SW 1271 (cell line): ENCODE measurements at regions not wholly inside any gene's neighbourhood (a gene's known extent, or its start where the extent isn't known, plus 50 kb on each side); places are given as distances from the start of the nearest gene placed in this dataset.
A peak's percentile ranks its signal among the peaks of the same experiment; 100 is the strongest.

ENCODE experiments used
- DNase-seq, 2 experiments: peaks; one replicate each; lab custom pipeline; 2025; lab: John Stamatoyannopoulos, UW

DNA sequence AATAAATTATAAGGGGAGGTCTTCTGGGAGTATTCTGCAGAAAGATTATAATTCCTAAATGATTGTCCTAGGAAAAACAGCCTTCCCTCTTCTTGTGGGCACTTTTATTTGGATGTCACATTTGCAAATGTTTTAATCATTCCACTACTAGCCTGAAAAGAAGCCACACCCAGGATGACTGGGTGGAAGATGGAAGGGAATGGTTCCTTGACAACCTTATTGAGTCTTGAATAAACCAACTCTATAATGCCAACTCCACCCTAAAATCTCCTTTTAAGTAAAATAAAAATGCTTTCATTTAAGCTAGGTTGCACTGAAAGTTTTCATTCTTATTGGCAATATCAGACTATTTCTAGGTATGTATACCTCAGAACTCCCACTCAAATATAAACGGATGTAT is 494.6 kb downstream of the RFC3 start:
- DNase-seq = no peak

DNA sequence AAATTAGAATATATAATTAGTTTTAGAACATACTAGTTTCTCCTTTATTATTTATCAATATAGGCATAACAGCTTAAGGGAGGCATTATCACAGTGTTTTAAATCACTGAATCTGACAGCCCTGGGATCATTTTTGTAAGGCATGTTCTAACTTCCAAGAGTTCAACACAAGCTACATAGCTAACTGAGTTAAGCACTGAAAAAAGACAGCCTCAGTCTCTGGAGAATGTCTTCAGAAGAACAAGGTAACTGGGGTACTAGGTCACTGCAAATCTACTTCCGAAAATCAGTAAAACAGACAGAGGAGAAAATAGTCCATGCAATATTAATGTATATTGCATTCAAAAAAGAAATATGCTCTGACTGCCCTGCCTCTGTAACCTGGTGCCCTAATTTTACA is 502.1 kb downstream of the RFC3 start:
- DNase-seq = no peak

DNA sequence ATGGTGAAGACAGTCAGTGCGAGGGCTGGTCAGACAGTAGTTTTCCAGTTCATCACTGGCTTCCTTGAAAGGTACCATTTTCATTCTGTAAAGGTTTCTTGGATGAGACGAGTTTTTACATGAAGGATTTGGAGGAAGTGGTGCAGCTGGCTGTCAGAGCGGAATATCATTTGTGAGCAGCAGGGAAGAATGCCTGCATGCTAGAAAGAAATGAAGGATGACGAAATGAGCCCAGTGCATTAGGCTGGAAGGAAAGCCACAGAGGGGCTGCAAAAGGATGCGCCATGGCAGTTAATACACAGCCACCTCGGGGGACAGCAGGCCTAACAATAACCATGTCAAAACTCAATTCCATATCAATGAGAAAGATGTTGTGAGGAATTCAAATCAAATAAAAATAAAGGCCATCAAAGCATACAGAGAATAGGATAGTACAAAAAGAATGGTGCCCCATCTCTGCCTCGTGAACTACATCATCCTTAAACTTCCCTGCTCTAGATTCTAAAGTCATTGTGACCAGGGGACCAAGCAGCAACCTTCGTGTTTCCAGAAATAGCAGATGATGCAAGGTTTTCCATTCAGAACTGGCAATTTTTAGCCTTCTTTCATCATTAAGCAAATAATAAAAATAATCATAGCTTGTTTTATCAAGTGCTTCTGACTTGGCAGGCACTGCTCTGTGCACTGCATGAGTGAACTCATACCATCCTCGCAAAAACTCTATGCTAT is 504.2 kb downstream of the RFC3 start:
- no peak for DNase-seq

- DNase-seq = no peak
These were observed 504.8 kb downstream of the RFC3 start for GRCh38 chr13:34322743-34323074.

GRCh38 chr13:34335014-34336007 is 517.4 kb downstream of the RFC3 start:
- peak in 1 of 2 experiments; percentile 23 for DNase-seq

DNA sequence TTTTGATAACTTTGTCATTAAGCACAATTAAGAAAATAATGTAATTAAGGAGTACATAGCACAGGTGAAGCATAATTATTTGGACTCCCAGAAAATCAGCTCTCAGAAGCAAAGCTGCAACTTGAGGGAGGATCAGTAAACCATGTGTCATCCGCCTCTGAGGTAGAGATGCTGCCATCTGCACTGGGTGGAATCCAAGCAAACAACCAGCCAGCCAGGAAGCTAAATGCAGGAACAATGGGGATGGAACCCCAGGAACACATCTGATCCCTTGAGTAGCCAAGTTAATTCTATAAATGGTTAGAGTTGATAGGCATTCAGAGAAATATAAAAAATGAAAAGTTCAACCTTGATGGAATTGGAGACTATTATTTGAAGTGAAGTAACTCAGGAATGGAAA is 520.2 kb downstream of the RFC3 start:
- no peak for DNase-seq

DNA sequence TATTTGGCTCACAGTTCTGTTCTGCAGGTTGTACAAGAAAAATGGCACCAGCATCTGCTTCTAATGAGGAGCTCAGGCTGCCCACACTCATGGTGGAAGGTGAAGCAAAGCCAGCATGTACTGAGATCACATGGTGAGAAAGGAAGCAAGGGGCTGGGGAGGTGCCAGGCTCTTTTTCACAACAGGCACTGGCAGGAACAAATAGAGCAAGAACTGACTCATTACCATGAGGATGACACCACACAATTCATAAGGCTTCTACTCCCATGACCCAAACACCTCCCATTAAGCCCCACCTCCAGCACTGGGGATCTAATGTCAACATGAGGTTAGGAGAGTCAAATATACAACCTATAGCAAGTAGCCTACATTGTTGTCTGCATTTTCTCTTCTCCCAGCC is 522.6 kb downstream of the RFC3 start:
- no peak for DNase-seq

DNA sequence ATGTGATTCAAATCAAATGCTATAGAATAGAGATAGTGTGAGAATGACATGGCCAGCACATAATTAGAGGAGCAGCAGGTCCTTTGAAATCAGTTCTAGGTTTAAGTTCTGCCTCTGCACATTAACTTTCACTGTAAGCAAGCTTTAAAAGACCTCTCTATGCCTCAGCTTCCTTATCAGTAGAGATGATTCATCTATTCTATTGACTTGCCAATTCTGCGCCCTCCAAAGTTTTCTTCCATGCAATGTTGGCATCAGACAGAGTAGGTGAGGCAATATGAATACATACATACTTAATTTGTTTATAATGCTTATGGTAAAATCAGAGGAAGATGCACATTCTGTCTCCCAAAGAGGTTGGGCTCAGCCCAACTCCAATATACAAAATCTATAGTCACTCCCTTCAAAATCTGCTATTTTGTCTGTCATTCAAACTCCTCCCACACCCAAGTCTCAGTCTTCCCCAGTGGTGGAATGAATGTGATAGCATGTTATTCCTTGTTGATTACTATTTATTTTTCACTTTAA is 525.5 kb downstream of the RFC3 start:
- DNase-seq = no peak

DNA sequence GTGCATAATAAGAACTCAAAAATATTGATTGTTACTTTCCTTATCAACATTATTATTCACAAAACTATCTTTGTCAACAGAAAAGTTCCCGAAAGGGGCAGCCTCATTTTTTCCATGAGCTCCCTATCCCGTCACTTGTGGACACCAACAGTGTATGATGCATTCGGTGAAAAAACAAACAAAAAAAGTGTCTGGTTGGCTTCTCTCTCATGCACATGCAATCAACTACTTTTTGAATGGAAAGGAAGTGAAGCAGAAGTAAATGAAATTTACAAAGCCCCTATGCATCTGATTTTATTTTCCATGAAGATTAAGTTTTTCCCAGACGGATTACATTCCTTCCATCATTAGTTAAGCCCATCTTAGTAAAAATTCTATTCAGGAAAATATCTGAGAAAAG is 526.9 kb downstream of the RFC3 start:
- DNase-seq = no peak

DNA sequence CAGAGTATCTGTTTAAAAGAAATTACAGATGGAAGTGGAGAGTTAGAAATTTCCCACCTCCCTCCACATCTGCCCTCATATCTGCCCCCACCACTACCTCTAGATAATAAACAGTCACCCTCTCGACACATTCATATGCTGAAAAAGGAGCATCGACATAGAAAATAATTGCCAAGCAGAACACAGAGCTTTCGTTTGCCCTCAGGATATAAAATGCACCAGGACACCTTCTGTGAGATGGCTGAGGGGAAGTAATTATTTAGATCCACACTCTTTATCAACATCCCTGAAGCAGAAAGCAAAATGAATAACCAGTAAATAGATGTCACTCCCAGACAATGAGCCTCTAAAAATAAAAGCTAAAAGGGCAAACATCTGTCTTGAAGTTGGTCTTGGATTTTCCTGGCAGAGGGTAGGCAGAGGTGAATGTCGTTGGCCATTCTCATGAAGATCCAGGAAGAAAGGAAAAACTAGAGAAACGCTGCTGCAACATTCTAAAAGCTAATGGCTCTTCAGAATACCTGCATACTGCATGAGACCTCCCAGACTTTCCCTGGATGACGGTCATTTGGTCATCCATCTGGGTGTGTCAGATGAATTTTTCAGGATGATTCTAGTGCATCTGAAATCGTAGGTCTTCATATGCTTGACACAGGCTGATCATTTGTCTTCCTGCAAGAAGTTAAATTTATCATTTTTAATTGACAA is 527.5 kb downstream of the RFC3 start:
- no peak for DNase-seq

- no peak for DNase-seq
These were observed 528.7 kb downstream of the RFC3 start for GRCh38 chr13:34346626-34347025.

DNA sequence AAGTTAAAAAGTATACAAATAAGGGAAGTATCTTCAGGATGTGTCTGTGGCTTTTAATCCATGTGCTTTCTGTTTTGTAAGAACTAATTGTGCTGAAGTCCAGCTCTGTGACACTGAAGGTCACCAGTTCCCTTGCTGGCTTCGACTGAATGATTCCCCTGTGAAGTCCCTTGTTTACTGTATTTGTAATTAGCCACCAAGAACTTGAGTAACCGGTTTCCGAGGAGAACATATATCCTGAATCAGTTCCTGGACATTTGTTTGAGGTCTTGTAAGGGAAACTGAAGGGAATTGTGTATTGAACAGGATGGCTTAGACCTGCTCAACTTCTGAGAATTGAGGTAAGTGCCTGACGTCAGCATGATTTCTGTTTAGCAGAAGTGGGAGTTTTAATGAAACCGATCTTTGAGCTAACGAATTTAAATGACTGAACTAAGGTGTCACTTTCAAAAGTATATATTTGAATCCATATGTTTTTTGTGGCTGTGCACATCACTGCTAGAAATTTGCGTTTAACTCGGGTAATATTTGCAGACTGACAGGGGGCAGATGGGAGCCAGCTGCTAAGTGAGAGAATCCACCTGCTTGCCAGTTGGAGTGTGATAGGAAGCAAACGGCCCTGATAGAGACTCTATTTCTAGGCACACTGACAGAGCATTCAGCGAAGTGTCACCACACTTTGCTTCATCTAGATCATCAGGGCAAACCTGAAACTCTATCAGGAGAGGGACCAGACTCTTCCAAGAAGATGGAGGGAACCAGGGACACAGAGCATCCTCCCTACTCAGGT is 530.0 kb downstream of the RFC3 start:
- no peak for DNase-seq

GRCh38 chr13:34349091-34349722 is 531.3 kb downstream of the RFC3 start:
- no peak for DNase-seq

DNA sequence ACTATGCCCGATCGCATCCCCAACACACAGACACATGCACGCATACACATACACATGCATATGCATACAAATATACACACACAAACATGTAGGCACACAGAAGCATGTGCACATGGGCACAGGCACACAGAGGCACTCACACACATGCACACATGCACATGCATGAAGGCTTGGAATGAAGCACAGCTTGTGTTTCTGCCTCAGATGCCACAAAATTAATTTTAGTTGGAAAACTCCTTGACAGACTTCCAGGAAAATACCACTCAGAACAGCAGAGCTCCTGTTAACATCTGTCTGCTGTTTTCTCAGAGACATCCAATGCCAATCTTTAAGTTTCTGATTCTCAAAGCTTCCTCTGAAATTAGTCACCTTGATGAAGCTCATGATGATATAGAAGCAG is 532.7 kb downstream of the RFC3 start:
- DNase-seq = no peak

DNA sequence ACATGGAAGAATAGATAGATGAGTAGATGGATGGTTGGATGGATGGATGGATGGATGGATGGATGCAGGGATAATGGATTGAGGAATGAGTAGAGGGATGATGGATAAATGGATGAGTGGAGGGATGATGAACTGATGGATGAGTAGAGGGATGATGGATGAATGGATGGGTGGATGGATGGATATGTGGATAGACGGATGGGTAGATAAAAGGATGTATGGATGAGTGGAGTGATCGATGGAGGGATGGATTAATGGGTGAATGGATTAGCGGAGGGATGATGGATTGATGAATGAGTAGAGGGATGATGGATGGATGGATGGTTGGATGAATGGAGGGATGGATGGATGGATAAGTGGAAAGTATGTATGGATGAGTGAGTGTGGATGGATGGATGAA is 533.2 kb downstream of the RFC3 start:
- no peak for DNase-seq

DNA sequence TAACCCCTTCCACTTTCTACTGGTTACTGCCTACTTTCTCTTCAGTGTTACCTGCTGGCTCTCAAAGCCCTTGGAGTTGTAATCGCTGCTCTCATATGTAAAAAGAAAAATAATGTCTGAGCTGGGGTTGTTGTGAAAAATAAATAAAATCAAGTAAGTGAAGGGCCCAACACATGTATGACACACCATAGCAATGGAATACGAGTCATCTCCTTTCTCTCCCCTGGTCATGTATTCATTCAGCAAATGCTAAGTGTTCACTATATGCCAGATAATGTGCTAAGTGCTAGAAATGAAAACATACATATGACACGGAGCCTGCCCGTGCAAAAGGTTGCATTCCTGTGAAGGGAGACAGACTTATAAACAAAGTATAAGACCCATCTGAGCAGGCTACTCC is 535.0 kb downstream of the RFC3 start:
- no peak for DNase-seq

DNA sequence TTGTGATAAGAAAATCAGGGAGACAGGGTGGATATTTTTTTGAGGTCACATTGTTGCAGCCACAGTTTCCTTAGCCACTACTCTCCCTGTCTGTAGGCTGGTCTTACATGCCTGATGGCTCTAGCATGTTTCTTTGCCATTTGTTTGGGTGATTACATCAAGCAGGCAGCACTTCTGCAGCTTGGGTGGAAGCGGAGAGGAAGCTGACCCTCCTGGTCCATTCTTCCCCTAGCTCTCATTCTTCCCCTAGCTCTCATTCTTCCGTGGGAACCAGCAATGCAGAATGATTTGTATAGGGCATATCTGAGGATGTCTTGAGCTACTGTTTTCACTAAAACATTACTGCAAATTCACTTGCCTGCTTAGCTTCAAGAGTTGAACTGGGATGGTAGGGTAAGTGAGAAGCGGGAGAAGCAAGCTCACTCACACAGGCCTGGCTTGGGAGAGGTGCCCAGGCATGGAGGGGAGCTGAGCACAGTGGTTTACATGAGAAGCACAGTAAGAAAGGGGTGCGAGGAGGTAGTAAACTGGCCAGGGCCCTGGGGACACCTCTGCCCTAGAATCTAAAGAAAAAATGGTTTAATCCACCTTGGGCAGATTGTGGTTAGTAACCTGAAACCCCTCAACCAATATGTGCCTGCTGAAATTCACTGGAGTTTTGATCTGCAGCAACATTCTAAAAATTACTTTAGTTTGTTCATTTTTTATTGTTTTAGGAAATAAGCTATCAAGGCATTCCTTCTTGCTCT is 538.9 kb downstream of the RFC3 start:
- no peak for DNase-seq

DNA sequence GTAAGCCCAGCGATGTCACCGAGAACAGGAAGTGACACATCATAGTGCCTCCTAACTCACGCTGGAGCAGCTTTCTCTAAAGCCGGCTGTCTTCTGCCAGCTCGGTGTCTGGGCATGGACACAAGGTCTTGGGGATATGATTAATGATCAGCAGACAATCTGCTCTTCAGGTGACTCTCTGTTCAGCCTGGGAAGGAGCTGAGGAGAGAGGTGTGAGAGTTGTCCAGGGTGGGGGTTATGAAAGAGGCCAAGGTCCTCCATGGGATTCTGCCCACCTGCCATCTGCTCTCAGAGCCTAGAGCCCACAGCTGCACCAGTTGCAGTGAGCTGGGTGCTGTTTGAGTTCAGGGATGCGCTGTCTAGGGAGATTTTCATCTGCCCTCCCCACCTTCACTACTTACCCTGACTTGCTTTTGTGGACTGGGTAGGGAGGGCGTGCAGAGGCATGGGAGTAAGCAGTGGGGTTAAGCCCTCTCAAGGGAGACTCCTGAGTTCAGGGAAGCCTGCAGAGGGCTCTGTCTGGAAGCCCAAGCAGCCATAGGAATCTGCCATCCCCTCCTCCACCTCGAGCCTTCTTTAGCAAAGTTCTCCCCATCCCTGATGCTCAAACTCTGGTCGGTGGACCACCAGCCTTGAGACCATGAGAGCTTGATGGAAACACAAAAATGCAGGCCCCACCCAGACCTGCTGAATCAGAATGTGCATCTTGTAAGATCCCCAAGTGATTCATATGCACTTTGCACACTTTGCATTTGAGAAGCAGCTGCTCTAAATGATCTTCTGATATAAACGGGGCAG is 539.7 kb downstream of the RFC3 start:
- DNase-seq = peak; percentile 8 to 43

- no peak for DNase-seq
These were observed 541.0 kb downstream of the RFC3 start for GRCh38 chr13:34358811-34359513.
